Immature natural killer cell (primary cell): ENCODE measurements at regions not wholly inside any gene's neighbourhood (a gene's known extent, or its start where the extent isn't known, plus 50 kb on each side); places are given as distances from the start of the nearest gene placed in this dataset.

Source experiments
- DNase-seq, 3 donors: peaks; one replicate each; pipeline ENCODE4 v3.0.0; 2022; ENCODE audit warnings: mixed read lengths in 1 of 3
- H3K27ac Mint-ChIP-seq, 6 donors: one replicate each; pipeline ENCODE4 v1.8.0; 2020; ENCODE audit warnings: mixed read lengths in 6 of 6, mild to moderate bottlenecking in 5 of 6, inconsistent platforms in 4 of 6, moderate library complexity in 3 of 6
- H3K27me3 Mint-ChIP-seq, 3 donors: one replicate each; pipeline ENCODE4 v1.8.0; 2020 to 2021; ENCODE audit warnings: low read depth in 3 of 3, mild to moderate bottlenecking in 3 of 3, mixed read lengths in 3 of 3, moderate library complexity in 3 of 3, inconsistent platforms in 1 of 3
- H3K36me3 Mint-ChIP-seq, 3 donors: one replicate each; pipeline ENCODE4 v1.8.0; 2020; ENCODE audit warnings: mixed read lengths in 3 of 3, inconsistent platforms in 2 of 3, mild to moderate bottlenecking in 2 of 3
- H3K4me1 Mint-ChIP-seq, 2 donors: one replicate each; pipeline ENCODE4 v1.8.0; 2020; ENCODE audit warnings: inconsistent platforms in 2 of 2, mild to moderate bottlenecking in 2 of 2, mixed read lengths in 2 of 2, moderate library complexity in 1 of 2
- H3K4me3 Mint-ChIP-seq, 5 donors: one replicate each; pipeline ENCODE4 v1.8.0; 2020; ENCODE audit warnings: mild to moderate bottlenecking in 5 of 5, mixed read lengths in 5 of 5, inconsistent platforms in 3 of 5, moderate library complexity in 3 of 5
- H3K9me3 Mint-ChIP-seq, 6 donors: one replicate each; pipeline ENCODE4 v1.8.0; 2020; ENCODE audit warnings: mild to moderate bottlenecking in 6 of 6, mixed read lengths in 6 of 6, inconsistent platforms in 4 of 6, moderate library complexity in 3 of 6

GRCh38 chr11:104725796-104726408 is 172.4 kb downstream of the CASP12 start:
- Mint-ChIP-seq H3K27ac (no peak overlapping the region), H3K36me3 (peaks cover 6 to 7% (median 7%) of the 10 kb centered on the region in 3 donors), H3K27me3 (no peaks in the 10 kb centered on the region), H3K4me1 (peaks cover 2 to 7% of the 10 kb centered on the region in 2 donors), H3K4me3 (no peak overlapping the region), H3K9me3 (peaks cover 0 to 9% (median 2%) of the 10 kb centered on the region in 6 donors)
- DNase-seq: no peak

- Mint-ChIP-seq H3K4me1 (peaks cover 18 to 32% of the 10 kb centered on the region in 2 donors), H3K9me3 (peaks cover 0 to 2% (median 0%) of the 10 kb centered on the region in 6 donors), H3K4me3 (no peak overlapping the region), H3K36me3 (peaks cover 0 to 4% (median 3%) of the 10 kb centered on the region in 3 donors), H3K27me3 (peaks cover 0 to 1% (median 0%) of the 10 kb centered on the region in 3 donors), H3K27ac (no peak overlapping the region)
- no peak for DNase-seq
Measured at GRCh38 chr11:104713401-104713800, 184.9 kb downstream of the CASP12 start.

- Mint-ChIP-seq H3K36me3 (peaks cover 0 to 6% (median 0%) of the 10 kb centered on the region in 3 donors), H3K27ac (peak overlapping the region; percentile 89 to 100 (median 95)), H3K4me3 (peak overlapping the region; percentile 76 to 89 (median 82)), H3K27me3 (peaks cover 0 to 2% (median 0%) of the 10 kb centered on the region in 3 donors), H3K4me1 (peaks cover 58 to 67% of the 10 kb centered on the region in 2 donors), H3K9me3 (no peaks in the 10 kb centered on the region)
- peak; percentile 82 to 86 (median 85) for DNase-seq
Measured at GRCh38 chr11:104705490-104706190, 192.6 kb downstream of the CASP12 start.

- peaks cover 0 to 6% (median 0%) of the 10 kb centered on the region in 3 donors for H3K36me3 Mint-ChIP-seq
- peaks cover 58 to 63% of the 10 kb centered on the region in 2 donors for H3K4me1 Mint-ChIP-seq
- no peak for DNase-seq
- H3K9me3 Mint-ChIP-seq: no peaks in the 10 kb centered on the region
- peak overlapping the region; percentile 76 to 89 (median 82) for H3K4me3 Mint-ChIP-seq
- H3K27me3 Mint-ChIP-seq: peaks cover 0 to 2% (median 0%) of the 10 kb centered on the region in 3 donors
- peak overlapping the region; percentile 89 to 100 (median 95) for H3K27ac Mint-ChIP-seq
Measured at GRCh38 chr11:104704888-104705287, 193.4 kb downstream of the CASP12 start.

GRCh38 chr11:104704146-104704830 is 194.0 kb downstream of the CASP12 start:
- H3K4me3 Mint-ChIP-seq: peak overlapping the region; percentile 76 to 89 (median 82)
- H3K27me3 Mint-ChIP-seq: peaks cover 0 to 2% (median 0%) of the 10 kb centered on the region in 3 donors
- peaks cover 52 to 57% of the 10 kb centered on the region in 2 donors for H3K4me1 Mint-ChIP-seq

GRCh38 chr11:104700609-104701008 is 197.7 kb downstream of the CASP12 start:
- Mint-ChIP-seq H3K27ac (peak overlapping the region in 2 of 6 donors; percentile 32 to 48), H3K4me3 (no peak overlapping the region), H3K9me3 (no peaks in the 10 kb centered on the region), H3K36me3 (no peaks in the 10 kb centered on the region), H3K4me1 (peaks cover 22 to 23% of the 10 kb centered on the region in 2 donors), H3K27me3 (peaks cover 0 to 2% (median 0%) of the 10 kb centered on the region in 3 donors)
- DNase-seq: no peak

More at GRCh38 chr11:104704146-104704830, 194.0 kb downstream of the CASP12 start:
- Mint-ChIP-seq H3K36me3 (peaks cover 0 to 6% (median 0%) of the 10 kb centered on the region in 3 donors), H3K27ac (peak overlapping the region; percentile 89 to 100 (median 95)), H3K9me3 (no peaks in the 10 kb centered on the region)
- DNase-seq: no peak

GRCh38 chr11:104699981-104700380 is 198.3 kb downstream of the CASP12 start:
- no peaks in the 10 kb centered on the region for H3K9me3 Mint-ChIP-seq
- H3K36me3 Mint-ChIP-seq: no peaks in the 10 kb centered on the region
- H3K27ac Mint-ChIP-seq: no peak overlapping the region
- no peak for DNase-seq
- H3K27me3 Mint-ChIP-seq: peaks cover 0 to 2% (median 0%) of the 10 kb centered on the region in 3 donors
- H3K4me1 Mint-ChIP-seq: peaks cover 16 to 17% of the 10 kb centered on the region in 2 donors
- no peak overlapping the region for H3K4me3 Mint-ChIP-seq

GRCh38 chr11:104695065-104695463 is 203.2 kb downstream of the CASP12 start:
- Mint-ChIP-seq H3K4me3 (no peak overlapping the region), H3K9me3 (no peaks in the 10 kb centered on the region), H3K27ac (peak overlapping the region in 1 of 6 donors; percentile 23), H3K36me3 (peaks cover 0 to 3% (median 2%) of the 10 kb centered on the region in 3 donors), H3K4me1 (no peaks in the 10 kb centered on the region), H3K27me3 (peaks cover 0 to 1% (median 0%) of the 10 kb centered on the region in 3 donors)
- DNase-seq: no peak

- H3K4me3 Mint-ChIP-seq: no peak overlapping the region
- peaks cover 0 to 3% (median 2%) of the 10 kb centered on the region in 3 donors for H3K36me3 Mint-ChIP-seq
- peak overlapping the region in 1 of 6 donors; percentile 23 for H3K27ac Mint-ChIP-seq
Measured at GRCh38 chr11:104694259-104695064, 203.8 kb downstream of the CASP12 start.

GRCh38 chr11:104692751-104693150 is 205.5 kb downstream of the CASP12 start:
- no peaks in the 10 kb centered on the region for H3K9me3 Mint-ChIP-seq
- H3K4me1 Mint-ChIP-seq: peaks cover 6 to 11% of the 10 kb centered on the region in 2 donors
- DNase-seq: no peak
- H3K27me3 Mint-ChIP-seq: peaks cover 0 to 1% (median 0%) of the 10 kb centered on the region in 3 donors
- H3K27ac Mint-ChIP-seq: no peak overlapping the region
- H3K4me3 Mint-ChIP-seq: no peak overlapping the region
- peaks cover 0 to 3% (median 2%) of the 10 kb centered on the region in 3 donors for H3K36me3 Mint-ChIP-seq

More at GRCh38 chr11:104694259-104695064, 203.8 kb downstream of the CASP12 start:
- no peak for DNase-seq
- H3K4me1 Mint-ChIP-seq: no peaks in the 10 kb centered on the region
- H3K27me3 Mint-ChIP-seq: peaks cover 0 to 1% (median 0%) of the 10 kb centered on the region in 3 donors
- H3K9me3 Mint-ChIP-seq: no peaks in the 10 kb centered on the region

GRCh38 chr11:104691129-104691528 is 207.1 kb downstream of the CASP12 start:
- Mint-ChIP-seq H3K4me3 (no peak overlapping the region), H3K9me3 (no peaks in the 10 kb centered on the region), H3K4me1 (peaks cover 10 to 17% of the 10 kb centered on the region in 2 donors), H3K27ac (no peak overlapping the region), H3K27me3 (peaks cover 0 to 4% (median 0%) of the 10 kb centered on the region in 3 donors), H3K36me3 (peaks cover 0 to 3% (median 2%) of the 10 kb centered on the region in 3 donors)
- no peak for DNase-seq

- Mint-ChIP-seq H3K27me3 (peaks cover 0 to 6% (median 0%) of the 10 kb centered on the region in 3 donors), H3K4me3 (no peak overlapping the region), H3K36me3 (peaks cover 0 to 3% (median 2%) of the 10 kb centered on the region in 3 donors), H3K4me1 (peaks cover 10 to 17% of the 10 kb centered on the region in 2 donors), H3K9me3 (no peaks in the 10 kb centered on the region), H3K27ac (no peak overlapping the region)
- DNase-seq: no peak
Measured at GRCh38 chr11:104690241-104690640, 208.0 kb downstream of the CASP12 start.

GRCh38 chr11:104688731-104689130 is 209.5 kb downstream of the CASP12 start:
- peaks cover 0 to 7% (median 0%) of the 10 kb centered on the region in 3 donors for H3K27me3 Mint-ChIP-seq
- DNase-seq: no peak
- H3K4me3 Mint-ChIP-seq: no peak overlapping the region
- H3K4me1 Mint-ChIP-seq: peaks cover 10 to 17% of the 10 kb centered on the region in 2 donors
- H3K36me3 Mint-ChIP-seq: peaks cover 0 to 3% (median 2%) of the 10 kb centered on the region in 3 donors
- no peaks in the 10 kb centered on the region for H3K9me3 Mint-ChIP-seq
- peak overlapping the region in 1 of 6 donors; percentile 13 for H3K27ac Mint-ChIP-seq
